ENCODE measurements at regions not wholly inside any gene's neighbourhood (a gene's known extent, or its start where the extent isn't known, plus 50 kb on each side); places are given as distances from the start of the nearest gene placed in this dataset.
"Not testable (repeated sequence)": the region's sequence is repeated elsewhere in the genome, so short reads cannot be mapped to it uniquely, and the experiment has no call there.

DNA sequence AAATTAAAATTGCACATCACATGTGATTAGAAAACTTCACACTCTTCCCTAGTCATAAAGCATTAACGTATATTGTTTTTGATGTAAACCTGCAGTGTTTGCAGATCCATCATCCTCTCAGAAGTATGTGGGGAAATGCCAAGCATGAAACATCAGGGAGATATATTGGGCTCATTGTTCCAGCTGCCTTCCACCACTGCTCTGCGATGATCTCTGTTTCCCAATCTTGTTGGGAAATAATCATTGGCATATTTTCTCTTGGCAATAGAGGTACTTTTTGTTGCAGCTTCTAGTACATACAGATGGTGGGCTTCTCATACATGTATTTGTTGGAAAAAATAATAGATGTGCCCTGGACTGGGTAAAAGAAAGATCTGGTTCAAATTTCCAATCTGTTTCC, 466.3 kb upstream of the HS3ST1 start:
- DNase-seq = no peak

DNA sequence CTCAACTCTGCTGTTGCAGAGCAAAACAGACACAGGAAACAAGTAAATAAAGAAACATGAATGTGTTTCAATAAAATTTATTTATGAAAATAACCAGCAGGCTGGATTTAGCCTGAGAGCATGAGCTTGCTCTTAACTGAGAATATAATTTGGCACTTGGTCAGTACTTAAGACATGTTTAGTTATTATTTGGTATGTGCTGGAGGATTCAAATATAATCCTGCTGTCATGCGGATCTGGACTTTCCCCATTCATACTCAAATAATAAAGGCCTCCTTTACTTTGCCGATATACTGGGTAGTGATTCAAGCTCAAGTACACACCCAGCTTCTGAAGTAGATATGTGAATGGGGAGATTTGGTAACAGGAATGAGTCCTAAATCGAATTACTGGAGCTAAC, 465.5 kb upstream of the HS3ST1 start:
- DNase-seq = no peak

DNA sequence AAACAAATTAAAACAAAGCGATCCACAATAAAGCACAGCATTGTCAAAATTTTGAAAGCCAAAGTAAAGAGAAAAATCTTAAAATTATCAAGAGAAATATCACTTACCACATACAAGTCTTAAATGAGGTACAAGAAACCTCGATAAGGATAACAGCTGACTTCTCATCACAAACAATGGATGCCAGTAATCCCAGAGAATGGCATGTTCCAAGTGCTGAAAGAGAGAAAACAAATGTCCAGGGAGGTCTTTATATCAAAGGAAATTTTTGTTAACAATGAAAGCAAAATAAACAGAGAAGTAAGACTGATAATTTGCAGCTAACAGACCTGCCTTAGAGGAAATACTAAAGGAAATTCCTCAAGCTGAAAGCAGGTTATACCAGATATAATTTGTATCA, 460.4 kb upstream of the HS3ST1 start:
- DNase-seq = no peak

DNA sequence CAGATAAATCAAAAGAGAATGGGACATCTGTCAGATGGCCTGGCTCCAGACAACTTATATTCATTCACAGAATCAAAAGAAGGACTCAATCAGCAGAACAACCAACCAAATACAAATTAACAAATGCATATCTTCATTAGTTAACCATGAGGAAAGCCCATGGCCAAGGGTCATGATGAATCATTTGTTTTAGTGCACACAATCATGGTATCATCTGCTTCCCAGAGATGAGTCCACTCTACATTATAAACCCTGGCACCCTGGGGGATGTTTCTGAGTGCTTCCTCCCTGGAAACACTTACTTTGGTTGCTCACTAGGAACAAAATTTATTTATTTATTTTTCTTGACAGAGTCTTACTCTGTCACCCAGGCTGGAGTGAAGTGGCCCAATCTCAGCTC, 453.3 kb upstream of the HS3ST1 start:
- no peak for DNase-seq

DNA sequence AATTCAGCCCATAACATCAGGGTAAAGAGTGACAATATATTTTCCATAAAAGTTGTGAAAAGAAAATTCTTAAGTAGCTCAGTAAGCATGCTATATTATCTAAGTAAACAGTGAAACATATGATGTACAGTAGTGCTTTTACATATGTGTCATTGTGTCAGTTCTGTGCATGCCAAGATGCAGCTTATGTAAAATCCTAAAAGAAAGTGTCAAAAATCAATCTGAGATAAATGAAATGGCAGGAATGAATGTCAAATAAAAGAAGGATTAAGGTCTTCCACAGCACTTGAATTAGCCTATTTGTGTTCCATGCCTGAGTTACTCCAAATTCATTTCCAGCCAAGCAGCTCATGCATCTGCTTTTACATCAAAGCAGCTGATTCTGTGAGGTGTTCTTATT, 452.7 kb upstream of the HS3ST1 start:
- no peak for DNase-seq

DNA sequence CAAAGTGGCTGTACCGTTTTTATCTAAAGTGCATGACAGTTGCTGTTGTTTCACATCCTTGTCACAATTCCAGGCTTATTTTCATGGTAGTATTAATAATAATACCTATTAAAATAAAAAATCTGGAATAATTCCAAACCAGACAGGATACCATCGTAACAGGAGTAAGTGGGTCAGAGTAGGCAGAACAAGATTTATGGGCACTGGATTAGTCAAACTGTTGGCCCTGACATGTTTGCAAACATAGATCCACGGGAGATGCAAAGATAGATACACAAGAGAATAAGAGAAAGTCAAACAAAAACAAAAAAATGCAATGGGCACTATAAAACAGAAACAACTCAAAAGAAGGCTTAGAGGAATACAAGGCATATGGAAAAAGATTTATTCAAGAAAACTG, 449.5 kb upstream of the HS3ST1 start:
- DNase-seq = no peak

DNA sequence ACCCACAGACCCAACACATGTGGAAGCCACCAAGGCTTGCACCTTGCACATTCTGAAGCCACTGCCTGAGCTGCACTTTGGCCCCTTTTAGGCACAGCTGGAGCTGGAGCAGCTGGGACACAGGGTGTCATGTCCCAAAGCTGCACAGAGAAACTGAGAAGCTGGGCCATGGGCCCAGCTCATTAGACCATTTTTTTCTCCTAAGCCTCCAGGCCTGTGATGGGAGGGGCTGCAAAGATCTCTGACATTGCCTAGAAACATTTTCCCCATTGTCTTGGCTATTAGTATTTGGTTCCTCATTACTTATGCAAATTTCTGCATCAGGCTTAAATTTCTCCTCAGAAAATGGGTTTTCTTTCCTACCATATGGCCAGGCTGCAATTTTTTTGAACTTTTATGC, 447.4 kb upstream of the HS3ST1 start:
- DNase-seq = no peak

DNA sequence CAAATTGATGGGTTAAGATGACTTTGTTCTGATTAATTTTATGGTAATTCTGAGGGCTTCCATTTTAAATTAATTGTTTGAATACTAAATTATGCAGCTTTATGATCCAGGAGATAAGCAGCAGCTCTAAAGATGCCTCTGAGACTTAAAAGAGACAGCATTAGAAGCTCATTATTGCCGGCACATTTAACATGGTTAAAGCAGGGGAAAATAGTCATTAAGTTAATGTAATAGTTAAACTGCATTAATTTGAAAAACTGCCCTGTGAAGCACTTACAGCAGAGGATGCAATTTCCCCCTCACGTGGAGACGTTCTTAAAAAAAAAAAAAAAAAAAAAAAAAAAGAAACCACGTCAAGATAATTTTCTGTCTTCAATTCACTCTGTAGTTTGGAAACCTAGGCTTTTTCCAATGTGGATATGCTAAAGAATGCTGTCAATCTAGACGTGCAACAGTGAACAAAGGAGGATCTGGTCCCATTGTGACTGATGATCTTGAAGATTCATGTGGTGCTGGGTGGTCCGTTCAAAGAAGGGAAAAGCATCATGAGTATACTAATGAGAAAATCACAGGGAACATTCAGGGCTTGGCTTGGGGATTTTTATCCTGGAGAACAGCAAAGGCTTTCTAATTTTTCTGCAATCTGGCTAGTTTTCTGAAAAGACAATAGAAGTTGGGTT, 440.6 kb upstream of the HS3ST1 start:
- no peak for DNase-seq

DNA sequence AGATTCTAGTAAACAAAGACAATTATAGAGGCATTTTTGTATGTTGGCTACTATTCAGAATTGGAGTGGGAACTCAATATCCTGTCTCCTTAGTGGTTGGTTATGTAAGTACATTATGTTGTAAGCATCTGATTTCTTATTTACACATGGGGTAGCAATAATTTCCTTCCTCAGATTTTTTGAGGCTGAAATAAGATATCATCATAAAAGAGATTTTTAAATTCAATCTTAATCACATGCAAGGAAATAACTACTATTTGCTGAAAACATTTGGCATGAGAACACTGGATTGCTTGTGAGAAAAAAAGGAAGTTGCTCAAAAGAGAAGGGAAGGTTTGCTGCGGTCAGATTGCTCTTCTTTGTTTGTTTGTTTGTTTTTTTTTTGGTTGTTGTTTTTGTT, 437.7 kb upstream of the HS3ST1 start:
- DNase-seq = no peak

DNA sequence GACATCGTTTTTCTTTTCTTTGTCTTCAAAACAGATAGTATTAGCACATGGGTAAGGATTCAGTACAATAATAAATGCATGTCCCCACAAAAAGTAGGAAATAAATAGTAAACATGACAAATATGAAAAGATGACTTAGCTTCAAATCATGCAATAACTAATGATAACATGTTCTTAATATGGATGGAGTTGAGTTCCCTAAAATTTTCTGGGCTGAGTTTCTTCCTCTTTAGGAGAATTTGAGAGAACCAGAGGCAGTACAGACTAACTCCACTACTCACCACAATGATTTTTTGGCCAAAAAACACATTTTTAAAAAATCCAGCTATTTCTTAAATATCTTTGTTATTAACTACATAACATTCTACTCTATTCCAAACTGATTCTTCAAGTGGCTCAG, 432.3 kb upstream of the HS3ST1 start:
- no peak for DNase-seq

DNA sequence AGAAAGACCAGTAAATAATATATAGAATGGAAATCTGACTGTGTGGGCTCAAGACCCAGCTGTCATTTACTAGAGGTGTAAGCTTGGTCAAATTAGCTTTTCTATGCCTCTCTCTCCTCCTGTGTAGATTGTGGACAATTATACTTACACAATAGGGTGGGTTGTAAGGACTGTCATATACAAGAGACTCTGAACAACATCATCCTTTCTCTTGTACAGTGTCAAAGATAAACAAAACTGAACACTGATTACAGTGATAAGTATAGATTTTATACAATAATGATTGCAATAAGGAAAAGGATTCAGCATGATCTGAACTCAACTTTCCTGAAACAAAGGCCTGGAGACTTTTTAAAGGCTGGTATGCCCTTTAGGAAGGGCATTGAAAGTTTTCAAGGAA, 429.2 kb upstream of the HS3ST1 start:
- no peak for DNase-seq

DNA sequence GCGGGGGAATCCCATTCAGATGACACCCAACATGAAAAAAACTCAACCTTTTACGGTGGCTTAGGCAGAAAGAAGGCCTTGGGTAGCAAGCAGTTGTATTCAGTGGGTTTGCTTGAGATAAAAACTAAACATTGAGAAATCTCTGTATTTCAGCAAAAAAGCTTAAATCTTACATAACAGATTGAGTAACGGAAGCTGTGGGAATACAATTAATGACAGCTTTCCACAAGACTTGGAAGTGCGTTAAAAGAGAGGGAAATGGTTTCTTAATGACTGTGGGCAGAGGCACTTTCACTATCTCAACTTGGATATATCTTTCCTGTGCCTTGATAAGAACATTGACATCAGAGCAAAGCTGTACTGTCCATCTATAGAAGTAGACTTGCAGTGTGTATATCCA, 418.5 kb upstream of the HS3ST1 start:
- DNase-seq = no peak

DNA sequence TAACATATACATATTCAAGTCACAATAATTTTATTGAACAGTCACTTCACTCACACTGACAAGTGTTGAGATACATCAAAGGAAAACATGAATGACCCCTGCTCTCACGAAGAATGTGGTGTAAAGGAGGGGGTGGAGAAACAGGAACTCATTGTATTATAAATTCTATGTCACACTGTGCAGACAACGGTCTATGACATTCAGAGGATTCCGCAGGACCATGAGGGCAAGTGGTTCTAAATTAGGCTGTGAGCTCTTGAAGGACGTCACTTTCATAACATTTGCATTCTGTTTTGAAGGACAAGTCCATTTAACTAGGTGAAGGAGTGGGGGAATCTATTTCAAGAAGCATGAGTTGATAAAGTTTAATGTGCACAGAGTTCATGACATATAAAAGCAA, 415.2 kb upstream of the HS3ST1 start:
- no peak for DNase-seq

DNA sequence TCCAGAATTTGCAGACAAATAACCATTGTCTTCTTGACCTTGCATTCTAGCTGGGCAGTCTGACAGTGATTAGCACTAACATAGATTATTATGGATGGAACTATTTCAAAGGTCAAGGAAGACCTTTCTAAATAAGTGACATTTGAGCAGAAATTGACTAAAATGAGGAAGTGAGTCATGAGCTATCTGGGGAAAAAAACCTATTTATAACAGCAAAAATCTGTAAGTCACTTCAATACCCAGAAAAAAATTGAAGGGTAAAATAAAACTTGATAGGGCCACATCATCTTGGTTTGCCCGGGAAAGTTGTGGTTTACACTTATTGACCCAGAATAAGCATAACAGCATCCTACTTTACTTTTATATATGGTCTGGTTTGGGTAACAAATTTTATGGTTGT, 414.6 kb upstream of the HS3ST1 start:
- DNase-seq = no peak

DNA sequence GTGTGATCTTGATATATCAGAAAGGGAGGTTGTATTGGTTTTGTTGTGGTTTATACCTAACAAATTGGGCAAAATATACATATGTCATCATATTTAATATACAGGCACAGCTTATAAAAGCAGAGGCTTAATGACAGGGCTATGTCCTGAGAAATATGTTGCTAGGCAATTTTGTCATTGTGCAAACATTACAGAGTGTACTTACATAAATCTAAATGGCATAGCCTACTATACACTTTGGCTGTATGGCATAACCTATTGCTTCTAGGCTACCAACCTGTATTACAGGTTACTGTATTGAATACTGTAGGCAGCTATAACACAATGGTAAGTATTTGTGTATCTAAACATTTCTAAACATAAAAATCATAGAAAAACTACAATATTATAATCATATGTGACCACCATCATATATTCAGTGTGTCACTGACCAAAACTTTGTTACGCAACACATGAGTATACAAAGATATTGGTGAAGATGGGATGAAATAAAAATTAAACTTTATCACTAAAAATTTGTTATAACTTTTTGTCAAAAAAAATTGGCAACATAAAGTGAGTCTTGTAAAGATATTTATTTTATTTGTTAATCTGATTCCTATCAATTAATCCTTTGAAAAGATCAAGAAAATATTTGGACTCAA, 414.0 kb upstream of the HS3ST1 start:
- DNase-seq = no peak

DNA sequence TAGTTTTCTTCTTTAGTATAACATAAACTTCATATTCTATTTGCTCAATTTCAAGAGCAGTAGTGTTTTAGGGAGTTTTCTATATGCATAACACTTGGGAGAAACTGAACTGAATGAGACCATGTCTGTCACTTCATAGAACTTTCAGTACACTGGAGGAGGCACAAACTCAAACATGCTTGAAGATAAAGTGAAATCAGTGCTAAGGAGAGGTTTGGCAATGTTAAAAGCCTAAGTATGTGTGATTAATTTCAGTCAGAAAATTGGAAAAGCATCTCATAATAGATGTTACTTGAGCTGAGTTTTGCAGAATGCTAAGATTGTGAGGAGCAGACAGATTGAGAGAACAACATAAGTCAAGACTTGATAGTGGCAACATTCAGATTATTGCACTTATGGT, 411.2 kb upstream of the HS3ST1 start:
- DNase-seq = no peak

DNA sequence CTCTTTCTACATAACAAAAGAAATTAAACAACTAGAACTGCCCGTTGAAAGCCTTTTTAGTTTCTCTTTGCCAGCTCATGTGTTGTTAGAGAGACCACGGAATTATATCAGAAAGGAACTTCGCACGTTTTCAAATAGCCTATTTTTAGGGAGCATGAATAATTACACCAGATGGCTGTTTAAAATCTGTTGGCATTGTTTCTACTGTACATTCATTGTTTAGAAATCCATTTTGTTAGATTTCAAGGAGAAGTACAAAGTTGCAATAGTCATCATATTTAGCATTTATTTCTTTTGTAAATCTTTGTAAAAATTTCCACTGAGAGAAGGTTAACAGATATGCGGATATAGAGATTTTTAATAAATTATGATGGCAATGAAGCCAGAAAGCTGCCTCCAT, 403.0 kb upstream of the HS3ST1 start:
- no peak for DNase-seq

DNA sequence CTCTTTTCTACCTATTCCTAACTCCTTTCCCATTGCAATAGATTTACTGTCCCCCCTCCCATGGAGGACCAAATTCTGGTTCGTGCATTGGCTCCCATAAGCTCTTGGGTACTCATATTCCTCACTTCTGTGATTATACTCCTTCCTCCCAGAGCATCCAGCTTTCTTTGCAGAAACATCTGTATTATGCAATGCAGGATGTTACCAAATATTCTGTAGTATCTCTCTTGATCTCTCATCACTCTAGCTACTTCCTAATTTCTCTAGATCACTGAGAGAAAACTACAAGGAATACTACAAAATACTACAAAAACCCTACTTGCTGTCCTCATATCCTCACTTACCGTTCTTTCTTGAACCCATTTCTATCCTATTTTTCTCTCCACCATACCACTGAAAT, 395.9 kb upstream of the HS3ST1 start:
- no peak for DNase-seq

DNA sequence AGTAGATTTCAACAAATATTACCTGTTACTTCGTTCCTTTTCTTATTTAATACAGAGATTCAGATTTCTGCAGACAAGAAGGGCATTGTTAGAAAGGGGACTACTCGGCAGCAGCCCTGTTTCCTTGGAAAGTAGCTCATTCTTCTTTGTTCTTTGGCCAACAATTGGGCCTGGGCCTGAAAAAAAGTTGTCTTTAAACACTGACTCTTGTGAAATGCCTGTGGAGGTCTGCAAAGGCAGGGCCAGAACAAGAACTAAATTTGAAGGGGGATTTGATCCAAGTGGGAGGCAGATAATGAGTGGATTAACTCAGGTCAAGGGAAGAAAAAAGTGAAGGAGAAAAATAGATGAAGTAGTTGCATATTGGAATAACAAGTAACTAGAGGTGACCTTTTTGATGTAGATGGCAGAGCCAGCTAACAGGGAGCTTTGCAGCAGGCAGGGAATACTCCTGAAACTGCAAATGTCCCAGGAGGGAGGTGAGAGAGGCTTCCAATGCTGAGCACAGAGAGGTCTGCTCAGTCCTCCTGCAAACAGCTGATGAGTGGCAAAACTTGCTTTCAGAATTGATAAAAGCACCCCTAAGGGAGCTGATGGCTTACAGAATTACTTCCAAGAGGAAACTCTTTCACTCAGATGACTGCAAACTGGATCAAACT, 393.2 kb upstream of the HS3ST1 start:
- DNase-seq = no peak

DNA sequence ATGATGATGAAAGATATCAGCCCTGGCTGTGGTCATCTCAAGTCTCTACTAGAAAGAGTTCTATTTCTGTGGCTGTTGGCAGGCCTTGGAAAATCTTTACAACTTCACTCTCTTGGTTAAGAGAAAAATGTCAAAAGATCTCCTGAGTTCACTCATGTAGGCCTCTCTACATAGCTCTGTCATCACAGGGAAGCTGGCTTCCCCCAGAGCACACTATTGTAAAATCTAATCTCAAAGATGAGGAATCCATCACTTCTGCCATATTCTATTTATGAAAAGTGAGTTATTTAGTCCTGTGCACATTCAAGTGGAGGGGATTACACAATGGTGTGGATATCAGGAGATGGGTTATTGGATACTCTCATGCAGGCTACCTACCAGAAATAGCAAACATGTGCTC, 388.4 kb upstream of the HS3ST1 start:
- no peak for DNase-seq

DNA sequence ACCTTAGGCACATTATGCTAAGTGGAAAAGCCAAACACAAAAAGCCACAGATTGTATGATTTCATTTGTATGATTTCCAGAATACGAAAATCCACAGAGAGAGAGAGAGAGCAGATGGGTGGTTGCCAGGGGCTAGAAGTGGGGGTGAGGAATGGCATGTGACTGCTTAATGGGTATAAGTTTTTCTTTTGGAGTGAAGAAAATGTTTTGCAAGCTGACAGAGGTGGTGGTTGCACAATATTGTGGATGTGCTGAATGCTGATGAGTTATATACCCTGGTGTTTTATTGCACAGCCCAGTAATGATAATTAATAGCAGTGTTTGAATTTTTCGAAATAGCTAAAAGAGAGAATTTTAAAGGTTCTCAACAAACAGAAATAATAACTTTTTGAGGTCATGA, 386.1 kb upstream of the HS3ST1 start:
- DNase-seq = no peak

DNA sequence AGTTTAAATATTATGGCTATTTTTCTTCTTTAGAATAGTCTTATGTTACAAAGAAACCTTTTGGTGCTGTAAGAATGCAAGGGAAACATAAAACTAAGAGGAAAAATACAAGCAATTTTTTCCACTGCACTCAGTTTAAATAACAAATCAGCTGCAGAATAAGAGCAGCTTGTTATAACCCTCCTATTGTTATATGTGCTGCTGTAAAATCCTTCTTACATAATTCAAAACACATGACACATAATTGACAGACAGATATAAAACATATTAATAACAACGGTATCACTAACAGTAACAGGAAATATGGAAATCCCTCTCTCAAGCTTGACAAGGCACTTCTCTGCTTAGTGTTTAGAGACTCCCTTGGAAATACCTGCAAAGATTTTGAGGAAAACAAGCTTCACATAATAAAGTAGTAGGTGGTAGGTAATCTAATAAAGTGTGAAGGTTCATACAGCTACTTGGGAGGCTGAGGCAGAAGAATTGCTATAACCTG, 385.3 kb upstream of the HS3ST1 start:
- no peak for DNase-seq

DNA sequence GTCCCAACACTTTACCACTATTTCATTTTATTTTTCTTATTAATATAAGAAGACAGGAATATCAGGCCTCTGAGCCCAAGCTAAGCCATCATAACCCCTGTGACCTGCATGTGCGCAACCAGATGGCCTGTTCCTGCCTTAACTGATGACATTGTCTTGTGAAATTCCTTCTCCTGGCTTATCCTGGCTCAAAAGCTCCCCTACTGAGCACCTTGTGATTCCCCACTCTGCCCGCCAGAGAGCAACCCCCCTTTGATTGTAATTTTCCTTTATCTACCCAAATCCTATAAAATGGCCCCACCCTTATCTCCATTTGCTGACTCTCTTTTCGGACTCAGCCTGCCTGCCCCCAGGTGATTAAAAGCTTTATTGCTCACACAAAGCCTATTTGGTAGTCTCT, 382.8 kb upstream of the HS3ST1 start:
- not testable (repeated sequence) for DNase-seq

DNA sequence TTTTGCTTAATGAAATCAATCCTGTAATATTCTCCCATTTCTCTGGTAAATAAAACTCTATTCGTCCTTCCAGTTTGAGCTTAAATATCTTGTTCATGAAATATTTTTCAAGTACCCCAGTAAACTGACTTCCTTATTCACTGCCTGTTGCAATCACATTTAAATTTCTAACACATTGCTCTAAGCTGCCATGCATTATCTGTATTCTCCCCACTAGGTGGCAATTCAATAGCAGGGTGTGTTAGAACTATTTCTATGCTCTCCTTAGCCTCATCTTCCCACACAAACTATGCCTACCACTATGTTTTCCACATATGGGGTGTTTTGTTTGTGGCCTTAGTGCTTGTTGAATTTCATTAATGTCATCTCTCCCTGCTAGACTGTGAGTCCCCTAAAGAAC, 377.1 kb upstream of the HS3ST1 start:
- peak in 1 of 2 experiments; percentile 39 for DNase-seq
